B cell (primary cell): ENCODE measurements at regions not wholly inside any gene's neighbourhood (a gene's known extent, or its start where the extent isn't known, plus 50 kb on each side); places are given as distances from the start of the nearest gene placed in this dataset.

ENCODE experiments used
- ATAC-seq: fragments of 200-7000 bp; cut with Tn5 transposase; one replicate; pipeline ENCODE4 v1.10.0; 2021; ENCODE audit warnings: low read depth, mild to moderate bottlenecking, moderate number of reproducible peaks, moderate library complexity
- CTCF ChIA-PET: fragments of 350-600 bp; sonication (Branson Sonifier 250); formaldehyde crosslinking; loops from one replicate; lab custom pipeline; 2021; ENCODE audit warnings: antibody characterized with exemption, inconsistent platforms; lab: Charles Lee
- POLR2A ChIA-PET: fragments of 350-600 bp; sonication (Branson Sonifier 250); formaldehyde crosslinking; loops from one replicate; lab custom pipeline; 2021; ENCODE audit warnings: antibody characterized with exemption; lab: Charles Lee
- DNase-seq: peaks from one replicate; pipeline ENCODE4 v3.0.0; 2013
- H2AFZ ChIP-seq: 2 replicates; pipeline ENCODE4 v1.6.1; 2012; ENCODE audit warnings: mild to moderate bottlenecking, low read depth, low read length; ENCODE audit not compliant: insufficient read depth, poor library complexity, severe bottlenecking
- H3K27ac ChIP-seq, 2 donors: 1 replicate in 1 of 2; 2 replicates in 1 of 2; pipeline ENCODE4 v1.5.1; 2012 to 2013; ENCODE audit warnings: low read length in 2 of 2, mild to moderate bottlenecking in 2 of 2, moderate library complexity in 1 of 2
- H3K27me3 ChIP-seq, 4 experiments: fragments of 200-600 bp in 1 of 4; sonication (generic) in 1 of 4; replicated peaks in 1 of 4; 1 replicate in 2 of 4; 2 replicates in 2 of 4; pipeline versions ENCODE4 v1.6.1 to v1.7.0; 2013 to 2016; ENCODE audit warnings: low read length in 3 of 4, mild to moderate bottlenecking in 2 of 4, mixed read lengths in 1 of 4, moderate library complexity in 1 of 4; ENCODE audit not compliant: insufficient read depth in 4 of 4, control insufficient read depth in 3 of 4; ENCODE audit errors: control extremely low read depth in 1 of 4
- H3K36me3 ChIP-seq, 2 experiments: replicated peaks in 1 of 2; 1 replicate in 1 of 2; 2 replicates in 1 of 2; pipeline versions ENCODE4 v1.6.1 to v1.7.1; 2013; ENCODE audit warnings: low read length in 1 of 2; ENCODE audit not compliant: insufficient read depth in 2 of 2, control insufficient read depth in 1 of 2; ENCODE audit errors: control extremely low read depth in 1 of 2, extremely low read depth in 1 of 2
- H3K4me1 ChIP-seq, 2 donors: fragments of 200-600 bp in 1 of 2; sonication (generic) in 1 of 2; 1 replicate in 1 of 2; 2 replicates in 1 of 2; pipeline versions ENCODE4 v1.5.1 to v1.6.1; 2013 to 2017; ENCODE audit warnings: low read length in 2 of 2; ENCODE audit not compliant: control insufficient read depth in 2 of 2, insufficient read depth in 2 of 2
- H3K4me2 ChIP-seq: replicated peaks from 2 replicates; pipeline ENCODE3; 2012; ENCODE audit warnings: mild to moderate bottlenecking, low read depth, low read length; ENCODE audit not compliant: poor library complexity, severe bottlenecking
- H3K4me3 ChIP-seq, 5 experiments: fragments of 200-600 bp in 1 of 5; sonication (generic) in 1 of 5; 1 replicate in 3 of 5; 2 replicates in 2 of 5; pipeline versions ENCODE4 v1.5.1 to v1.7.0; 2011 to 2016; ENCODE audit warnings: low read length in 4 of 5, mild to moderate bottlenecking in 4 of 5, low read depth in 2 of 5, control low read depth in 1 of 5, moderate library complexity in 1 of 5; ENCODE audit not compliant: insufficient read depth in 1 of 5; ENCODE audit errors: control extremely low read depth in 1 of 5, extremely low read depth in 1 of 5
- H3K79me2 ChIP-seq: fragments of 200-600 bp; sonication (generic); one replicate; pipeline ENCODE4 v1.6.0; 2016; ENCODE audit warnings: low read length; ENCODE audit not compliant: control insufficient read depth, insufficient read depth
- H3K9ac ChIP-seq: fragments of 200-600 bp; sonication (generic); 2 replicates; pipeline ENCODE4 v1.6.1; 2017; ENCODE audit warnings: mild to moderate bottlenecking, low read length, moderate library complexity
- H3K9me3 ChIP-seq, 3 donors: one replicate each; pipeline versions ENCODE4 v1.6.1 to v1.7.1; 2013; ENCODE audit warnings: low read length in 2 of 3; ENCODE audit not compliant: control insufficient read depth in 2 of 3, insufficient read depth in 1 of 3; ENCODE audit errors: control extremely low read depth in 1 of 3
- H4K20me1 ChIP-seq: 2 replicates; pipeline ENCODE4 v1.6.0; 2012; ENCODE audit warnings: mild to moderate bottlenecking, low read length; ENCODE audit not compliant: insufficient read depth, control insufficient read depth, poor library complexity, severe bottlenecking
- H3K27ac Mint-ChIP-seq: one replicate; pipeline ENCODE4 v1.8.0; 2021; ENCODE audit warnings: mixed read lengths
- H3K27me3 Mint-ChIP-seq: one replicate; pipeline ENCODE4 v1.8.0; 2021; ENCODE audit warnings: mixed read lengths
- H3K4me1 Mint-ChIP-seq: one replicate; pipeline ENCODE4 v1.8.0; 2021; ENCODE audit warnings: mixed read lengths
- H3K4me3 Mint-ChIP-seq: one replicate; pipeline ENCODE4 v1.8.0; 2021; ENCODE audit warnings: mixed read lengths
- H3K9me3 Mint-ChIP-seq: one replicate; pipeline ENCODE4 v1.8.0; 2022; ENCODE audit warnings: mixed read lengths; ENCODE audit not compliant: insufficient read depth
- CTCF ChIP-seq: fragments of 200-600 bp; IDR thresholded peaks from one replicate; pipeline ENCODE4 v1.8.0; 2022; ENCODE audit warnings: antibody characterized with exemption, mild to moderate bottlenecking
- EZH2 ChIP-seq: IDR thresholded peaks from 2 replicates; pipeline ENCODE4 v1.6.1; 2012; ENCODE audit warnings: borderline replicate concordance, low read depth, mild to moderate bottlenecking, moderate library complexity, low read length; ENCODE audit not compliant: insufficient read depth, poor library complexity, severe bottlenecking
- WGBS: methylation state at CpG from one replicate; pipeline ENCODE4 v1.1.5; 2013; ENCODE audit warnings: missing lambda C conversion rate; ENCODE audit not compliant: insufficient coverage; 5-methylcytosine and 5-hydroxymethylcytosine counted together
- intact Hi-C: fragments of 100-400 bp; cut with micrococcal nuclease; formaldehyde crosslinking; loops from one replicate; pipeline ENCODE4 v1.10.0; 2022

- no peaks in the 10 kb centered on the region for H3K79me2 ChIP-seq
- WGBS = 80% methylated on average over 3 of the region's 4 CpGs
- H3K9me3 Mint-ChIP-seq = no peaks in the 10 kb centered on the region
- ChIA-PET POLR2A (no interaction called here), CTCF (no interaction called here)
- H3K36me3 ChIP-seq = no peaks in the 10 kb centered on the region
- H4K20me1 ChIP-seq = no peaks in the 10 kb centered on the region
- DNase-seq (no peak), ATAC-seq (no peak)
- H3K4me1 Mint-ChIP-seq = no peaks in the 10 kb centered on the region
- H3K27ac ChIP-seq = no peak overlapping the region
- no peak overlapping the region for H3K4me3 Mint-ChIP-seq
- peaks cover 9% of the 10 kb centered on the region for H3K27me3 Mint-ChIP-seq
- no peaks in the 10 kb centered on the region for H3K9me3 ChIP-seq
- intact Hi-C loops = no loop called here
- H3K9ac ChIP-seq = no peak overlapping the region
- no peak for TF ChIP-seq EZH2
- no peak for TF ChIP-seq CTCF
- H3K27me3 ChIP-seq = peaks cover 0 to 4% (median 1%) of the 10 kb centered on the region in 4 experiments
- H3K27ac Mint-ChIP-seq = no peak overlapping the region
- no peaks in the 10 kb centered on the region for H3K4me1 ChIP-seq
- no peak overlapping the region for H3K4me2 ChIP-seq
- H2AFZ ChIP-seq = no peak overlapping the region
- no peak overlapping the region for H3K4me3 ChIP-seq
Measured at GRCh38 chr5:72012906-72013305, 94.4 kb upstream of the MAP1B start.

- Mint-ChIP-seq H3K9me3 (no peaks in the 10 kb centered on the region), H3K27ac (no peak overlapping the region), H3K4me1 (no peaks in the 10 kb centered on the region), H3K4me3 (no peak overlapping the region), H3K27me3 (peaks cover 13% of the 10 kb centered on the region)
- no peak overlapping the region for H3K27ac ChIP-seq
- H3K36me3 ChIP-seq = no peaks in the 10 kb centered on the region
- no peak for ATAC-seq
- H3K4me1 ChIP-seq = no peaks in the 10 kb centered on the region
- CTCF ChIA-PET = no interaction called here
- H3K27me3 ChIP-seq = peaks cover 0 to 6% (median 1%) of the 10 kb centered on the region in 4 experiments
- peaks cover 0 to 4% (median under 1%) of the 10 kb centered on the region in 3 donors for H3K9me3 ChIP-seq
- H3K4me3 ChIP-seq = no peak overlapping the region
- intact Hi-C loops = no loop called here
- TF ChIP-seq CTCF (no peak), EZH2 (no peak)
- no peaks in the 10 kb centered on the region for H3K79me2 ChIP-seq
- 79% methylated on average over 6 of the region's 10 CpGs for WGBS
- no peaks in the 10 kb centered on the region for H4K20me1 ChIP-seq
- POLR2A ChIA-PET = no interaction called here
- no peak for DNase-seq
- H2AFZ ChIP-seq = no peak overlapping the region
- H3K9ac ChIP-seq = no peak overlapping the region
- no peak overlapping the region for H3K4me2 ChIP-seq
Measured at GRCh38 chr5:72013766-72014624, 93.3 kb upstream of the MAP1B start.
